ENCODE measurements at regions not wholly inside any gene's neighbourhood (a gene's known extent, or its start where the extent isn't known, plus 50 kb on each side); places are given as distances from the start of the nearest gene placed in this dataset.

GRCh38 chr15:39291690-39292089, 289.2 kb upstream of the THBS1 start:
- TF ChIP-seq POLR2AphosphoS5 (IDR thresholded peaks at IDR 0.05; ENCODE audit: low read depth, low read length) (no peak), PAX5 (IDR thresholded peaks at IDR 0.05; ENCODE audit: insufficient read depth, low read length, severe bottlenecking) (no peak), TAF1 (IDR thresholded peaks at IDR 0.05; ENCODE audit: low read depth, low read length) (no peak), POLR2A (IDR thresholded peaks at IDR 0.05; ENCODE audit: low read depth, low read length) (no peak), POU2F2 (IDR thresholded peaks at IDR 0.05; ENCODE audit: low read depth, low read length) (no peak), SPI1 (IDR thresholded peaks at IDR 0.05; ENCODE audit: low read depth, low read length) (no peak)
- FAIRE-seq (no peak), DNase-seq (ENCODE audit: insufficient read length, low spot score) (no peak)

- no peak for TF ChIP-seq SPI1 (IDR thresholded peaks at IDR 0.05; ENCODE audit: low read depth, low read length)
- no peak for TF ChIP-seq PAX5 (IDR thresholded peaks at IDR 0.05; ENCODE audit: insufficient read depth, low read length, severe bottlenecking)
- no peak for TF ChIP-seq POLR2A (IDR thresholded peaks at IDR 0.05; ENCODE audit: low read depth, low read length)
- no peak for TF ChIP-seq TAF1 (IDR thresholded peaks at IDR 0.05; ENCODE audit: low read depth, low read length)
- TF ChIP-seq POU2F2 (IDR thresholded peaks at IDR 0.05; ENCODE audit: low read depth, low read length): no peak
- TF ChIP-seq POLR2AphosphoS5 (IDR thresholded peaks at IDR 0.05; ENCODE audit: low read depth, low read length): no peak
- FAIRE-seq: no peak
These were observed 283.9 kb upstream of the THBS1 start for GRCh38 chr15:39296955-39297354.

DNA sequence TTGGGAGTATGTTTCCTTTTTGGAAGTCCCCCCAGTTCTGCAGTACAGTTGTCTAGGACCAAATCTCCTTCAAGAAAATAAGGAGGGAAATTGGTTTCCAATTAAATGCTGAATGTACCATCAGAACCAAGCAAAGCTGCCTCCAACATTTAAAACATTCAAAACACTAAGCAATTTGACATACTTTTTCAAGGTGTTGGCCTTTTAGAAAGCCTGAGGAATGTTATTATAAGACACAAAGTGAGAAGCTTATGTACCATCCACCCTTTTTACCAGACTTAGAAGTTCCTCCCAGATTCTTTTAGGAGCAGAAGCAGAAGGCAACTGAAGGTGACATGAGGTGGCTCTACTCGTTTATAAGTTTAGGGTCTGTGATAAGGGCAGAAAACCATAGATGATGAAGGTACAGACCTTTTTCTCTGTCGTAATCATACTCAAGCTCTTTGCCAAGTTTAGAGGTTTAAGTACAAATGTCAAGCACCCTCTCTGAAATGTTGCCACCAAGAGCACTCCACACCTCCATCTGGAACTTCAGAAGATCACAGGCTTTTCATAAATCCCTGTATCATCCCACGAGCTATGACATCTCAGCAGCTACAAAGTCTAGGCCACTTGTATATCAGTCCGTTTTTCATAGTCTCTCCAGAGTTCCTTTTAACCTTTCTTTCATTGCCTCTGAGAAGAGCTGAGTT, 282.5 kb upstream of the THBS1 start:
- DNase-seq (ENCODE audit: insufficient read length, low spot score) (no peak), FAIRE-seq (no peak)
- TF ChIP-seq TAF1 (IDR thresholded peaks at IDR 0.05; ENCODE audit: low read depth, low read length) (no peak), PAX5 (IDR thresholded peaks at IDR 0.05; ENCODE audit: insufficient read depth, low read length, severe bottlenecking) (no peak), POU2F2 (IDR thresholded peaks at IDR 0.05; ENCODE audit: low read depth, low read length) (no peak), POLR2AphosphoS5 (IDR thresholded peaks at IDR 0.05; ENCODE audit: low read depth, low read length) (no peak), SPI1 (IDR thresholded peaks at IDR 0.05; ENCODE audit: low read depth, low read length) (no peak), POLR2A (IDR thresholded peaks at IDR 0.05; ENCODE audit: low read depth, low read length) (no peak)

More at GRCh38 chr15:39296955-39297354, 283.9 kb upstream of the THBS1 start:
- no peak for DNase-seq (ENCODE audit: insufficient read length, low spot score)

GRCh38 chr15:39299486-39300267, 281.2 kb upstream of the THBS1 start:
- DNase-seq (ENCODE audit: insufficient read length, low spot score) (no peak), FAIRE-seq (no peak)
- TF ChIP-seq POU2F2 (IDR thresholded peaks at IDR 0.05; ENCODE audit: low read depth, low read length): no peak
- TF ChIP-seq SPI1 (IDR thresholded peaks at IDR 0.05; ENCODE audit: low read depth, low read length): no peak
- no peak for TF ChIP-seq POLR2AphosphoS5 (IDR thresholded peaks at IDR 0.05; ENCODE audit: low read depth, low read length)
- no peak for TF ChIP-seq PAX5 (IDR thresholded peaks at IDR 0.05; ENCODE audit: insufficient read depth, low read length, severe bottlenecking)
- no peak for TF ChIP-seq TAF1 (IDR thresholded peaks at IDR 0.05; ENCODE audit: low read depth, low read length)

- TF ChIP-seq TAF1 (IDR thresholded peaks at IDR 0.05; ENCODE audit: low read depth, low read length) (no peak), POLR2A (IDR thresholded peaks at IDR 0.05; ENCODE audit: low read depth, low read length) (no peak), SPI1 (IDR thresholded peaks at IDR 0.05; ENCODE audit: low read depth, low read length) (no peak), PAX5 (IDR thresholded peaks at IDR 0.05; ENCODE audit: insufficient read depth, low read length, severe bottlenecking) (no peak), POU2F2 (IDR thresholded peaks at IDR 0.05; ENCODE audit: low read depth, low read length) (no peak), POLR2AphosphoS5 (IDR thresholded peaks at IDR 0.05; ENCODE audit: low read depth, low read length) (no peak)
- DNase-seq (ENCODE audit: insufficient read length, low spot score) (no peak), FAIRE-seq (no peak)
These were observed 280.3 kb upstream of the THBS1 start for GRCh38 chr15:39300451-39301153.

DNA sequence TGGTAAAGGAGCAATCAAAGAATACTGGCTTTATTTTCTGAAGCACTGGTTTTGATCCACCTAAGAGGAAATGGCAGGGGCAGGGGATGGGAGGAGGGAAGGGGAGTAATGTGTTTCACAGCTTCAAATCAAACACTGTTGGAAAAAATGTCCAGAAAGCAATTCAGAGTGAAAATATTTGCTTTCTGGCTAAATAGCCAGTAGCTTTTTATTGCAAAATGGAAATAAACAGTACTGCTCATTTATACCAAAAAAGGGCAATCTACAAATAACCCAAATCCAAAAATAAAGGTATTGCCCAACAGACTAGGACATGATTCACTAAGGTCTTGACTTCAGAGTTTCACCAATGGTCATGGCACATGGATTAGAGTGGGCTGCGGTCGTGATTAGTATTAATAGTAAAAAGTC, 279.3 kb upstream of the THBS1 start:
- FAIRE-seq: no peak
- DNase-seq (ENCODE audit: insufficient read length, low spot score): no peak
- TF ChIP-seq SPI1 (IDR thresholded peaks at IDR 0.05; ENCODE audit: low read depth, low read length) (no peak), PAX5 (IDR thresholded peaks at IDR 0.05; ENCODE audit: insufficient read depth, low read length, severe bottlenecking) (no peak), POLR2A (IDR thresholded peaks at IDR 0.05; ENCODE audit: low read depth, low read length) (no peak), TAF1 (IDR thresholded peaks at IDR 0.05; ENCODE audit: low read depth, low read length) (no peak), POLR2AphosphoS5 (IDR thresholded peaks at IDR 0.05; ENCODE audit: low read depth, low read length) (no peak), POU2F2 (IDR thresholded peaks at IDR 0.05; ENCODE audit: low read depth, low read length) (no peak)

DNA sequence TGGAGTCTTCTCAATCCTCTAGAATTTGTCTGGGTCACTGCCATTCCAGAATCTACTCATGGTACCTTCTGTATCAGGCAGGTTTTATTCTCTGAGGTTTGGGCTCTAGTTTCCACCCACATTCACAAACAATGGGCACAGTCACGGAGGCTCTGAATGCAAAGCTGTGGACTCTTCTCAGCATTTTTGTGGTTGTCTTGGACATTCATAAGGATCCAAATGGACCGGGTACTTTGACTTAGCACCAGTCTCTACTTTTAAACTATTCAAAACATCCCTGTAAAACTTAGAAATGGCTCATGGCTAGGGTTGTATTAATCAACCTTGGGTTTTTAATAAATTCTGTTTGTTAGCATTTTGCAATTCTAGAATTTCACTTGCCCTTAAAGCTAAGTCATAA, 277.9 kb upstream of the THBS1 start:
- FAIRE-seq (no peak), DNase-seq (ENCODE audit: insufficient read length, low spot score) (no peak)
- TF ChIP-seq POU2F2 (IDR thresholded peaks at IDR 0.05; ENCODE audit: low read depth, low read length) (no peak), POLR2AphosphoS5 (IDR thresholded peaks at IDR 0.05; ENCODE audit: low read depth, low read length) (no peak), TAF1 (IDR thresholded peaks at IDR 0.05; ENCODE audit: low read depth, low read length) (no peak), POLR2A (IDR thresholded peaks at IDR 0.05; ENCODE audit: low read depth, low read length) (no peak), SPI1 (IDR thresholded peaks at IDR 0.05; ENCODE audit: low read depth, low read length) (no peak), PAX5 (IDR thresholded peaks at IDR 0.05; ENCODE audit: insufficient read depth, low read length, severe bottlenecking) (no peak)

GRCh38 chr15:39304201-39304841, 276.6 kb upstream of the THBS1 start:
- TF ChIP-seq POU2F2 (IDR thresholded peaks at IDR 0.05; ENCODE audit: low read depth, low read length) (no peak), POLR2AphosphoS5 (IDR thresholded peaks at IDR 0.05; ENCODE audit: low read depth, low read length) (no peak), SPI1 (IDR thresholded peaks at IDR 0.05; ENCODE audit: low read depth, low read length) (no peak), PAX5 (IDR thresholded peaks at IDR 0.05; ENCODE audit: insufficient read depth, low read length, severe bottlenecking) (no peak), TAF1 (IDR thresholded peaks at IDR 0.05; ENCODE audit: low read depth, low read length) (no peak), POLR2A (IDR thresholded peaks at IDR 0.05; ENCODE audit: low read depth, low read length) (no peak)
- FAIRE-seq (no peak), DNase-seq (ENCODE audit: insufficient read length, low spot score) (no peak)
